ENCODE measurements at regions not wholly inside any gene's neighbourhood (a gene's known extent, or its start where the extent isn't known, plus 50 kb on each side); places are given as distances from the start of the nearest gene placed in this dataset.

GRCh38 chr6:140653972-140654371 is 1279.5 kb upstream of the CITED2 start:
- TF ChIP-seq NCOA2 (IDR thresholded peaks at IDR 0.05; ENCODE audit: partially characterized antibody in 2 of 2) (no peak), POLR2AphosphoS2 (IDR thresholded peaks at IDR 0.05; ENCODE audit: low read length) (no peak), JUNB (CRISPR knock-in tag; conservative IDR thresholded peaks at IDR 0.05) (no peak), CTCF (IDR thresholded peaks at IDR 0.05 in 2 of 3, conservative IDR thresholded peaks at IDR 0.05 in 1 of 3; ENCODE audit: insufficient read depth in 2 of 3, low read depth in 1 of 3, low read length in 3 of 3) (no peak), MAFK (IDR thresholded peaks at IDR 0.05; ENCODE audit: low read length) (no peak), SMAD3 (CRISPR knock-in tag; conservative IDR thresholded peaks at IDR 0.05) (no peak), EZH2 (IDR thresholded peaks at IDR 0.05; ENCODE audit: borderline replicate concordance, low read depth, low read length) (no peak), ZZZ3 (IDR thresholded peaks at IDR 0.05) (no peak), ZNF592 (IDR thresholded peaks at IDR 0.05) (no peak), RNF219 (CRISPR knock-in tag; IDR thresholded peaks at IDR 0.05) (no peak), SMAD2 (IDR thresholded peaks at IDR 0.05; ENCODE audit: low read depth, low read length) (no peak), SRSF9 (IDR thresholded peaks at IDR 0.05; ENCODE audit: borderline replicate concordance, low read depth, low read length) (no peak), ATF6 (CRISPR knock-in tag; IDR thresholded peaks at IDR 0.05) (no peak)

Measured in K562 (cell line).